Panc1 (cell line): ENCODE measurements at regions not wholly inside any gene's neighbourhood (a gene's known extent, or its start where the extent isn't known, plus 50 kb on each side); places are given as distances from the start of the nearest gene placed in this dataset.

ENCODE experiments used
- CTCF ChIP-seq: fragments of 450-650 bp; IDR thresholded peaks from 2 replicates; pipeline ENCODE4 v1.5.1; 2017; ENCODE audit warnings: mild to moderate bottlenecking
- POLR2AphosphoS5 ChIP-seq: IDR thresholded peaks from 2 replicates; pipeline ENCODE4 v1.6.1; 2012; ENCODE audit warnings: mild to moderate bottlenecking, low read depth, low read length, moderate library complexity
- TF ChIP-seq, protein P1 (sequence below), 2 experiments: IDR thresholded peaks; 2 replicates each; pipeline ENCODE4 v1.6.1; 2011 to 2012; ENCODE audit warnings: low read depth in 2 of 2, control low read depth in 1 of 2, low read length in 1 of 2, mild to moderate bottlenecking in 1 of 2, moderate library complexity in 1 of 2; ENCODE audit not compliant: insufficient read depth in 1 of 2

GRCh38 chr7:130868139-130868538 is 134.1 kb upstream of the KLF14 start:
- no peak for TF ChIP-seq CTCF
- TF ChIP-seq, protein P1, sequence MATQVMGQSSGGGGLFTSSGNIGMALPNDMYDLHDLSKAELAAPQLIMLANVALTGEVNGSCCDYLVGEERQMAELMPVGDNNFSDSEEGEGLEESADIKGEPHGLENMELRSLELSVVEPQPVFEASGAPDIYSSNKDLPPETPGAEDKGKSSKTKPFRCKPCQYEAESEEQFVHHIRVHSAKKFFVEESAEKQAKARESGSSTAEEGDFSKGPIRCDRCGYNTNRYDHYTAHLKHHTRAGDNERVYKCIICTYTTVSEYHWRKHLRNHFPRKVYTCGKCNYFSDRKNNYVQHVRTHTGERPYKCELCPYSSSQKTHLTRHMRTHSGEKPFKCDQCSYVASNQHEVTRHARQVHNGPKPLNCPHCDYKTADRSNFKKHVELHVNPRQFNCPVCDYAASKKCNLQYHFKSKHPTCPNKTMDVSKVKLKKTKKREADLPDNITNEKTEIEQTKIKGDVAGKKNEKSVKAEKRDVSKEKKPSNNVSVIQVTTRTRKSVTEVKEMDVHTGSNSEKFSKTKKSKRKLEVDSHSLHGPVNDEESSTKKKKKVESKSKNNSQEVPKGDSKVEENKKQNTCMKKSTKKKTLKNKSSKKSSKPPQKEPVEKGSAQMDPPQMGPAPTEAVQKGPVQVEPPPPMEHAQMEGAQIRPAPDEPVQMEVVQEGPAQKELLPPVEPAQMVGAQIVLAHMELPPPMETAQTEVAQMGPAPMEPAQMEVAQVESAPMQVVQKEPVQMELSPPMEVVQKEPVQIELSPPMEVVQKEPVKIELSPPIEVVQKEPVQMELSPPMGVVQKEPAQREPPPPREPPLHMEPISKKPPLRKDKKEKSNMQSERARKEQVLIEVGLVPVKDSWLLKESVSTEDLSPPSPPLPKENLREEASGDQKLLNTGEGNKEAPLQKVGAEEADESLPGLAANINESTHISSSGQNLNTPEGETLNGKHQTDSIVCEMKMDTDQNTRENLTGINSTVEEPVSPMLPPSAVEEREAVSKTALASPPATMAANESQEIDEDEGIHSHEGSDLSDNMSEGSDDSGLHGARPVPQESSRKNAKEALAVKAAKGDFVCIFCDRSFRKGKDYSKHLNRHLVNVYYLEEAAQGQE (IDR thresholded peaks at IDR 0.05; ENCODE audit: insufficient read depth in 1 of 2, low read depth in 2 of 2, low read length in 1 of 2): no peak
- TF ChIP-seq POLR2AphosphoS5: no peak
